ENCODE measurements at regions not wholly inside any gene's neighbourhood (a gene's known extent, or its start where the extent isn't known, plus 50 kb on each side); places are given as distances from the start of the nearest gene placed in this dataset.

- in situ Hi-C loops (cut with MboI; ENCODE audit: low sequenced_read_pairs, unreplicated experiment), result no loop called here
- no peak for DNase-seq (ENCODE audit: low spot score)
- no peak for TF ChIP-seq CTCF (IDR thresholded peaks at IDR 0.05; ENCODE audit: borderline replicate concordance, control extremely low read depth, extremely low read depth, insufficient read depth, missing control alignments)
Observed at GRCh38 chr12:61974461-61974860, 285.7 kb upstream of the USP15 start.

- in situ Hi-C loops (cut with MboI; ENCODE audit: low sequenced_read_pairs, unreplicated experiment), result no loop called here
- no peak for TF ChIP-seq CTCF (IDR thresholded peaks at IDR 0.05; ENCODE audit: borderline replicate concordance, control extremely low read depth, extremely low read depth, insufficient read depth, missing control alignments)
- DNase-seq (ENCODE audit: low spot score), result no peak
Observed at GRCh38 chr12:61985830-61986229, 274.4 kb upstream of the USP15 start.

GRCh38 chr12:61987173-61987572, 273.0 kb upstream of the USP15 start:
- in situ Hi-C loops (cut with MboI; ENCODE audit: low sequenced_read_pairs, unreplicated experiment), result no loop called here
- no peak for TF ChIP-seq CTCF (IDR thresholded peaks at IDR 0.05; ENCODE audit: borderline replicate concordance, control extremely low read depth, extremely low read depth, insufficient read depth, missing control alignments)
- DNase-seq (ENCODE audit: low spot score), result no peak

- TF ChIP-seq CTCF (IDR thresholded peaks at IDR 0.05; ENCODE audit: borderline replicate concordance, control extremely low read depth, extremely low read depth, insufficient read depth, missing control alignments), result no peak
- in situ Hi-C loops (cut with MboI; ENCODE audit: low sequenced_read_pairs, unreplicated experiment), result no loop called here
- DNase-seq (ENCODE audit: low spot score), result no peak
Observed at GRCh38 chr12:61991661-61992060, 268.5 kb upstream of the USP15 start.

GRCh38 chr12:61993734-61994345, 266.4 kb upstream of the USP15 start:
- in situ Hi-C loops (cut with MboI; ENCODE audit: low sequenced_read_pairs, unreplicated experiment), result no loop called here
- peak; percentile 22 for DNase-seq (ENCODE audit: low spot score)
- peak; percentile 31 for TF ChIP-seq CTCF (IDR thresholded peaks at IDR 0.05; ENCODE audit: borderline replicate concordance, control extremely low read depth, extremely low read depth, insufficient read depth, missing control alignments)

- in situ Hi-C loops (cut with MboI; ENCODE audit: low sequenced_read_pairs, unreplicated experiment), result no loop called here
- DNase-seq (ENCODE audit: low spot score), result no peak
- no peak for TF ChIP-seq CTCF (IDR thresholded peaks at IDR 0.05; ENCODE audit: borderline replicate concordance, control extremely low read depth, extremely low read depth, insufficient read depth, missing control alignments)
Observed at GRCh38 chr12:61996717-61997116, 263.5 kb upstream of the USP15 start.

All from GM13976 (cell line).